DMS153 treated with DMSO at 0.1 percent for 48 hours (cell line): ENCODE measurements at regions not wholly inside any gene's neighbourhood (a gene's known extent, or its start where the extent isn't known, plus 50 kb on each side); places are given as distances from the start of the nearest gene placed in this dataset.
A peak's percentile ranks its signal among the peaks of the same experiment; 100 is the strongest.
"Not testable (repeated sequence)": the region's sequence is repeated elsewhere in the genome, so short reads cannot be mapped to it uniquely, and the experiment has no call there.

ENCODE experiments used
- DNase-seq: peaks from one replicate; lab custom pipeline; 2025; ENCODE audit not compliant: unreplicated experiment; lab: John Stamatoyannopoulos, UW

DNA sequence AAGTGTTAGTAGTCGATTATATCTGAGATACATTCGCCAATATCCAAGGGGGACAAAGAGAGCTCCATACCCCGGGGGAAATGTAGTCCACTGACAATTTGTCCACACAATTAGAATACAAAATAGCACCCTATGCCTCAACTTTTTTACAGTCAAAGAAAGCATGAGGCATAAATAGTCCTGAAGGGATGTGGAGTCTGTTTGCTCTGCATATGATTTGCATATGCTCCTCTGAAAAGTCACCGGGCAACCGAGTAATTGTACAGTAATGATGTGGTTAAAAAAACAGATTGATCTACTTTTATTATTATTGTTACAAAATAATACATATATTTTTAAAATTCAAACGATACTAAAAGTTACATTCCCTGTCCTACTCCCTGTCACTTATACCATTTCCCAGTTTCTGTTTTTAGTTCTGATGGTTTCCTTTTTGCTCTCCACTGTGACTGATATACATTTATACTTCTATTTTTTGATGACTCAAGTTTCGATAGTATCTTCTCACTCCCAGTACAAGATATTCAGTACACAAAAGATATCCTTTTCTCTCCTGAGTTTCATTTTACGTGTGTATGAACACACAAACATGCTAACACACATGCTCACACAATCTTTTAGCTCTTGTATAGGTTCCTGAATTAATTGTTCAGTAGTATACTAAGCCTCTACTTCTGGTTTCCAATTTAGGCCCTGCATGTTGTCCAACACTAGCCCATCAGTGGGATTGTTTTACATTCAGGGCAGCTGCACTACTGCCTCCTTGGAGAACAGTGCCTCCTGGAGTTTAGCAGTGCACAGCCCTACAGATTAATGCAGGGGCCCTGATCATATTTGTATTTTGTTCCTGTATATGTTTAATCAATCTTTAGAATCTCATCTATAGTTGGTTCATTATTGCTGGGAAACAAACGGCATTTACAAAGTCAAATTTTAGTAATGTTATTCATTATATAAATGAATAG is 130.9 kb downstream of the TES start:
- no peak for DNase-seq

DNA sequence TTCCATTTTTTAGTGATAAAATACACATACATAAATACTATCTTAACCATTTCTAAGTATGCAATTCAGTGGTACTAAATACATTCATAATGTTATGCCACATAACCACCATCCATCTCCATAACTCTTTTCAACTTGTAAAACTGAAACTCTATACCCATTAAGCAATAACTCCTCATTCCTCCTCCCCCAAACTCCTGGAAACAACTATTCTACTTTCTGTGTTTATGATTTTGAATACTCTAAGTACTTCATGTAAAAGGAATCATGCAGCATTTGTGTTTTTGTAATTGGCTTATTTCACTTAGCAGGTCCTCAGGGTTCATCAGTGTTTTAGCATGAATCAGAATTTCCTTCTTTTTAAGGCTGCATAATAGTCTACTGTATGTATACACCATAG is 131.8 kb downstream of the TES start:
- no peak for DNase-seq

DNA sequence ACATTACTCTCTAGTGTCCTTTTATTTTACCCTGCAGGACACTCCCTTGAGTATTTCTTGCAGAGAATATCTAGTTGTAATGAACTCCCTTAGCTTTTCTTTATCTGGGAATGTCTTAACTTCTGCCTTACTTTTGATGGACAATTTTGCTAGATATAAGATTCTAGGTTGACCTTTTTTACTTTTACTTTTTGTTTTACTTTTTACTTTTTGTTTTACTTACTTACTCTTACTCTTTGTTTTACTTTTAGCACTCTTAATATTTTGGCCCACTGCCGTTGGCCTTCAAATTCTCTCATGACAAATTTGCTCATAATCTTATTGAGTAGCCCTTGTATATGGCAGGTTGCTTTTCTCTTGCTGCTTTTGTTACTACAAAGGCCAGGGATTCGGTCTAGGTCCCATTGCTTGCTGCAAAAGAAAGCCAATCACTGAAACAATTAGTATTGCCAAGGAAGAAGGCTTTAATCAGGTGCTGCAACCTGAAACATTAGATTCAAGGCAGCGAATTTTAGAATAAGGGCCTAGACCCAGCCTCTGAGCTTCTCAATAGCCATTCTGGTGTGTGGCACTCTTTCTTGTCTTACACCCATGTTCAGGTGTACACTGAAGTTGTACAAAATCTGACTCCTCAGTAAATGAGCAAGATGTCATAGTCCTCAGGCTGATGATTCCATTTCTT is 137.0 kb downstream of the TES start:
- DNase-seq, result no peak

DNA sequence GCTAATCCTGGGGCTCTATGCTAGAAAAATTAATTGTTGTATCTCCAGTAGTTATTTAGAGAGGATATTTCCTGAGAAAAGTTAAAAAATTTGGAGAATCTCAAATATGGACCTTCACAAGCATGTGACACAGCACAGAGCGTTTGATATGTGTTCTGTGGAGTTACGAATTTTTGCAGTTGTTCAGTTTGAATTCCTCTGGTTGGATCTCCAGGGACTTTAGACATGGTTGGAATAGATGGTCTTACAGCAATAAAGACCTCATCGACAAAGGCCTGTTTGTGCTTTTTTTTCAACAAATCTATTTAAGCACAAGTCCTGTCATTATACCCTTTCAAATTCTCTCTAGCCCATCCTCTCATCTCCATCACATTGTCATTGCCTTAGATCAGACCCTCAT is 138.0 kb downstream of the TES start:
- no peak for DNase-seq

DNA sequence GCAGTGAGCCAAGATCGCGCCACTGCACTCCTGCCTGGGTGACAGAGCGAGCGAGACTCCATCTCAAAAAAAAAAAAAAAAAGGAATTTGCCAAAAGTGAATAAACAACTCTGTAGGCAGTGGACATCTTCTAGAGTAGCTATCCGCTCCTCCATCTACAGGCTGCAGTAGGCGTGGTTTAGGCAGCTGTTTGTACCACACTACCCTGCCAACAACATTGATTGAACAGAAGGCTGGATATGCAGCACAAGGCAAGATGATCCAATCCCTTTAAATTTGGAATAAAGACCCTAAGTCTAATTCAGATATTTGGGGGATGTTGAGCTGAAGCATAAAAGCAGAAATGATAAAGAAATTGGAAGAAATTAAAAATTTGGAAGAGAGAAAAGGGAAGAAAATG is 141.6 kb downstream of the TES start:
- no peak for DNase-seq

DNA sequence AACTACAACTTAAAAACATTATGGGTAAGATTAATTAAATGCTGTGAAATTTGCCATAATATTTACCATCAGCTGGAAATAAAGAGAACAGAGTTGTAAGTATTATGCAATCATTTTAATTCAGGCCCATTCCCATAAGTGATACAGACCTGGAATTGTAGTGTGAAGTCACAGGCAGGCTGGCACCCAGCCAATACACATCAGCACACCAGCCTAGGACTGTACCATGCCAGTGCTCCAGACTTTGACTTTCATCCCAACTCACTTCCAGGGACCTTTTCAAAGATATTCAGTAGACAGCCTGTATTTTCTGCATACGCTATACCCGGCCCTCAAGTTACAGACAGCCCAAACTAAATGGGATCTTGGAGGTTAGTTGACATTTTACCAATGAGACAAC is 143.3 kb downstream of the TES start:
- DNase-seq, result no peak

DNA sequence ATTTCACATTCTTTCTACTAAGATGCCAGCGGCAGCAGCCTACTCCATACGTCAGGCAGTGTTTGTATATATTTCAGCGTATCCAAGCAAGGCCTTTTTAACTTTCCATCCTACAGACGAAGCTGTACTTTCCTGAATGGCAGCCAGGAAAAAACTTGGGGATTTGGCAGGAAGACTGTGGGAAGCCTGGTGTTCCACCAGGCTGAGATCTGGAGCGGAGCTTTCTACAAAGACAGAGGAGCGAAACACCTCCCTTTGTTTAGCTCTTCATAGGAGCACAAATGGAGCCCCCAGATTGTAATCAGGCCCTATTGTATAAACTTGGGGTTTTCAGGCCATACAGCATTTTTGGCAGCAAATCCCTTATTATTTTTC is 143.8 kb downstream of the TES start:
- no peak for DNase-seq

DNA sequence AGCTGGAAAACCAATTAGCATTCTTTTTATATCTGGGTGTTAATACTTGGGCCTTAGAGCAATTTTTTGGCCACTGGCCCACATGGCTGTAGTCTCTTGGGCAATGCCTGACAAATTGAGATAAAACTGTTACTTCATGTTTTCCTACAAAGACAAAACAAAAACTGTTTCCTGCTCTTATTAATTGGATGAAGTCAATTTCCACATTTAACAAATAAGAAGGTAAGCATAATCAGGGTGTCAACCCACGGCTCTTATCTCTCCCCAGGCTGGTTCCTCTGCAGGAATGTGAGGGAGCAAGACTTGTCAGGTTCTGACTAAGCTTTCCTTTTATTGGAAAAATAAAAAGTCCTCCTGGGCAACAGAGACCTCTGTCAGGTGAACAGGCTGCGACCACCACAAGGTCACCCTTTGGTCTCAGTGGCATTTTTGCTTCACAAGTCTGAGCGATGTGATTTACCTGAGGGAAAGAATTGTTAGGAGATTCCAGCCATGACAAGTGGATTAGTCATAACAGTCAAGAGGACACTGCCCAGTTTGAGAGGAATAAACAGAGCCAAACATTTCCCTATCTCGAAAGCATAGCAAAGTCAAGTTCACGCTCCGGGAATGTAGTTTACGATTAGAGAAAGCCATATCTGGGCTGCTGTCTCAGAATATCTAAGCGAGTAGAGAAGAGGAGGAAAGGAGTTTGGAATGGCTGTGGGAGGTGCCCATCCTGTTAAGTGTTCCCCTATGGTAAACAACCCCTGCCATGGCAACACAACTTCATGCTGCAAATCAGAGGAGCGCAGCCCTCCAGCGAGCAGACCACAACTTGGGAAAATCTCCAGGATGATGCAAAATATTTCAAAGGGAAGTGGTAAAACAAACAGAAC is 144.4 kb downstream of the TES start:
- no peak for DNase-seq

DNA sequence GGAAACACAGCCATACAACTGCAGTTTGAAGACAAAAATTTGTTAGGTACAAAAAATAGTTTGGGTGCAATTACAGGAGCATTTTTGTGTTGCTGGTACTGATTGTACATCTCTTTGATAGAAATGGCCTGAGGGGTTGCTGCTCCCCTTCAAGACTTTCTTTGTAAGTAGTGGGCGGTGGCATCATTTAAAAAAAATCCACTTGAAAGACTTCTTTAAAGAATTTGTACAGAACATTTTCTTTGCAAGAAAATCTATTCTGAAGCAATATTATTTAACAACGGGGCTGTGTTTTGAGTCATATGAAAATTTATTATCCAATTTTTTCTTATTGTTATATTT is 144.1 kb upstream of the CAV2 start:
- DNase-seq, result no peak

DNA sequence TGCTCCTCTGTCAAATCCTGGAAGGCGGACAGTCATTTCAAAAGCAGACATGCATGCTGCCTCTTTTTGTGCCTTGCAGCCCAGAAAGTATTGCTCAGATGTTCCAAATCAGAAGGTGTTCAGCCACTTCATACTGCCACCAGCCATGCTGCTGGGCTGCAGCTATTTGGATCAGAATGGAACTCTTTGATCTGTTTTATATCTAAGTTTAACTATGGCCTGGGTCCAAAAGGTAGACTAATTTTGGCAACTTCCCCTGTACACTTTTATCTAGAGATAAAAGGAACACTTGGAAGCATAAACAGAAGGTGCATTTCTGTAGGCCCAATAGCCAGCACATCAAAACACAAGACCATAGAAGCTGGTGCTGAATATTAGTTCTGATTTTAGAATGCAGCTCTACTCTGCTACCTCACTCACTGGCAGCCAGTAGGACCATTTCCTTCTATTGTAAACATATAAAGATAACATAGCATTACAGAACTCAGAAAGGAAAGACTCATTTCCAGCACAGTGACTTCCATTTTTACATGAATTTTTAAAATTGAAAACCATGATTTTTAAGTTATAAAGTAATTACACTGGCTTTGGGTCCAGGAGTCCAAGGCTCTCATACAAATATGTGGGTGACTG is 143.1 kb upstream of the CAV2 start:
- no peak for DNase-seq

DNA sequence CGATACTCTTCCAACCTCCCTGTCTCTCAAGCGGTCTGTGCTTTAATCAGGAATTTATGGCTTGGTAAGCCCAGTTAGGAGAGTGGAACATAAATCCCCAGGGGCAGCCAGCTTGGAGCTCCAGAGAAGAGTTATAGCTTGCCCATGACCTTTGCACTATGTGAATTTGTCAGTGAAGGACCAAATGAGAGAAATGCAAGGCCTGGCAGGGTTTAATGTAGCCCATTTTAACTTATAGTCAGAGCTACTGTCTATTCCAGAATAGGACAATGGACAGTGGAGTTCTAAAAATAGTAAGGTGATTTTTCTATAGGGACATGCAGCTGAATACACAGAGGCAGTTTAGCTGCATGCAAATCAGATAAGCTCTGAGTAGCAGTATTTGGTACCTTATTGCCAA is 142.6 kb upstream of the CAV2 start:
- DNase-seq, result peak; percentile 13

DNA sequence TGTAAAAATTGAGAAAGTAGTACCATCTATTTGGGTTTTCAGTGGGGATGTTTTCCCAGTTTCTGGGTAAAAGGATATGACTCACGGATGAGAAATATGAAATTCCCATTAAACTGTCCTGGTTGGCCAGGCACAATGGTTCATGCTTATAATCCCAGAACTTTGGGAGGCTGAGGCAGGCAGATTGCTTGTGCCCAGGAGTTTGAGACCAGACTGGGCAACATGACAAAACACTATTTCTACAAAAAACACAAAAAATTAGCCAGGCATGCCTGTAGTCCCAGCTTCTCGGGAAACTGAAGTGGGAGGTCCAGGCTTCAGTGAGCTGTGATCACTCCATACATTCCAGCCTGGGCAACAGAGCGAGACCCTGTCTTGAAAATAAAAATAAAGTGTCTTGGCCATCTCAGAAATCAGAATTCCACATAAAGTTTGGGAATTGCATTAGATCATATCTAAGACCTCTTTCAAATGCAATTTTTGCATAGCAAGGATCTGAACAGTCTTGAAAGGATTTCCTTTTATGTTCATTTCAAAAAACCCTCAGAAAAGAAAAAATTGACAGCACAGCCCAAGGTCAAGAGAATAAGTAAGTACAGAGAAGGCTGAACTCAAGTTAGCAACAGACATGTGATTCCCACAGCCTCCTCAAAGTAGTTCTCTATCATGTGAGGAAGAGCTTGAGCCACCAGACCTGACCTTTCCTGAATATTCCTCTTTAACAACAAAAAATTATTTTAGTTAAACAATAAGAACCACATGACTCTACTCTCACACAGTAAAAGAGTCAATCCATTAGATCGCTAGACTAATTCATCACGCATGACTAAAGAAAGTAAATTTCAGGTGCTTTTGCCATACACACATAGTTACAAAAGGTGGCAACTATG is 141.5 kb upstream of the CAV2 start:
- no peak for DNase-seq

DNA sequence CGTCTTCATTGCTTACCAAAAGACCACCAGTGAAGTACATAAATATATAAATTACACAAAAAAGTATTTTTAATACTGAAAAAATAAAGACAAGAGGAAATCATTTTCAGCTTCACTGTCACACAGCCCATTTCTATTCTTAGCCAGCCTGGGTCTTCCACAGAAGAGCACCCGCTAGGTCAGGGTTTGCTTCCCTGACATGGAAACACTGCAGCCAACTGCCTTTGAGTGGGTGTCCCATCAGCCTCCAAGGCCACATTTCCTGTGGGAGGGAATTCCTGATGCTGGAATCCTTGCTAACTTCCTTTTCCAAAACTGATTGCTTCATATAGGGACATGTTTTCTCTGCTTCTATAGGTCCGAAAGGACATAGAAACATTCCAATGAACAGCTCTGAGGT is 137.8 kb upstream of the CAV2 start:
- no peak for DNase-seq

DNA sequence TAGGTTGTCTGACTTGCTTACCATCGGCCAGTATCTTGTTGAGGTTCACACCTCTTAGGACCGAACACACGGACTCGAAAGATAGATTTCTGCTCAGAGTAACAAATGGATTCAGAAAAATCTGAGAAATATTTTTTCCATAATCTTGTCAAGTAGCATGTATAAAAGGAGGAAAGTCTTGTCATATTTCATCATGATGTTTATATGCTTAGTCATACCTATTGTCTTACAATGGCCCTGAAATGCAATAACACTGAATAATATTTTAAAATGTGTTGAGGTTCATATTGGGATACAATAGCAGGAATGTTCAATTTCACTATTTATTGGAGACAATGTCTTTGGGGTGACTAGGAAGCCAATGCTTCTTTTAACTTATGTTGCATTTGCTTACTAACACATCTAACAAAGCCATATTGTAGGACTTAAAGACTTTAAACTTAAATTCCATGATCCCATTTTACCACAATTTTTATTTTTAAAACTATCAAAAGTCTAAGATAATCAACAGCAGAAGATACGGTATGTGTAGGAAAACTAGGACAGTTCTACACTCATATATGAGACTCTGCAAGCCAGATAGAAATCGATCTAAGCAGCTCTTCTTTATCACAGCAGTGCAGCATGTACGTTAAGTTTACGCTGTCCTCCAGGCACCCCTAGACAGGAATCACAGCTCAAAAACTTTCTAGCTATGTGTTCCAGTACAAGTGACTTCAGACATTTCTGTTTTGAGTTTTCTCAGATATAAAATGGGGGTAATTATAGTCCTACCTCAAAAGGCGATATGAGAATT is 135.7 kb upstream of the CAV2 start:
- DNase-seq, result no peak

DNA sequence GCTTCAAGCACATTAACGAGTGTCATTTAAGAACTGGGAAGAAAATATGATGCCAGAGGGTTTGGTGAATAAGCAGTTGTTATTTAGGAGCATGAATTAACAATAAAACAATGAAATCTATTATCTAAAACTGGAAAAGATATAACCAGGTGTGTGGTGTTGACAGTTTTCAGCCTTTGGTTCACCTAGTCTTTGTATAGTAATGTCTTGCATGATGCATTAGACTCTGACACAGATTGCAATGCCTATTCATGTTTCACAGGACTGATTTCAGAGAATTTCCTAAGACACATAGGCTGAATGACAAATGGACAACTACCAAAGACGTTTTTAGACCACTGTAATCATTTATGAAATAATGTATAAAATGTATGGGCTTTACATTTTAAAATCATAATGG is 135.1 kb upstream of the CAV2 start:
- no peak for DNase-seq

DNA sequence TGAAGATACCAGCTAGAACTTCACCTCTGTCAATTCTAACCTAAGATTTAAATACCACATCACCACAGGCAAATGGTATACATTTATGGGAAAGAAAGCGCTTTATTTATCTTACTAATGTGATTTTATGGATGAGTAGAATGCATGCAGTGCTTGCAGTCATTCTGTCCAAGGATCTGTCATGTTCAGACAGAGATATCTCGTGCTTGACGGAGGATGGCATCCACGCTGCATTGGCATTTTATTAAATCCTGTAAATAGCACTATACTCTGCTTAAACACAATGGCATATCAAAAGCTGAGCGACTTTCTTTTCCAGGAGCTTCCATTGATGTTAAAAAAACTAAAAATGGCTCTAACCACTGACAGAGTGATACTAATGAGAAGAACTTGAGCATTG is 133.7 kb upstream of the CAV2 start:
- DNase-seq, result no peak

DNA sequence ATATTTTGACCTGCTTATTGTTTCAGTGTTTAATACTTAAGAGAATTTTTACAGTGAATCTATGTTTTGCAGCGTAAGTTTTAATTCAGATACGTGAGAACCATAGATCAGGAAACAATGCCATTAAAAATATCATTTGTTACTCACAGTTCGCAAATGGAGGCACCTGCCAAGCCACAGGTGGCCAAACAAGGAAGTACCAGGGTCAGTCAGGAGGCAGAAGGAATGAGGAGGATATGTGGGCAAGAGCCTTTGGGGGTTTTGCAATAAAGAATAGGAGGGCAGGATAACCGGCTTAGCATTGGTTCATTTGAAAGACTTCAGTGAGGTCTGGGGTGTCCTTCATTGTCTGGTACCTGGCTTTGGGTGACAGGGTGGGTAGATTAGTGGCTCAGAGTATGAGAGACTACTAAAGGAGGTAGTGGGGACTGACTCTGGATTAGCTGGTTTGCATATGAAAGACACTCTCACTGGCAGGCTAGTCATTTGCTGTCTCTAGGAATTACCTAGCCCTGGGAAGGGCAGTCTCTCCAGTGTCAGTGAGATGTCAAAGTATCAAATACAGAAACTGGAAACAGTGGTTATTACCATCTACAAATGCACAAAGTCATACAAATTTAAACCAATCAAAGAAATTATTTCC is 132.2 kb upstream of the CAV2 start:
- no peak for DNase-seq

DNA sequence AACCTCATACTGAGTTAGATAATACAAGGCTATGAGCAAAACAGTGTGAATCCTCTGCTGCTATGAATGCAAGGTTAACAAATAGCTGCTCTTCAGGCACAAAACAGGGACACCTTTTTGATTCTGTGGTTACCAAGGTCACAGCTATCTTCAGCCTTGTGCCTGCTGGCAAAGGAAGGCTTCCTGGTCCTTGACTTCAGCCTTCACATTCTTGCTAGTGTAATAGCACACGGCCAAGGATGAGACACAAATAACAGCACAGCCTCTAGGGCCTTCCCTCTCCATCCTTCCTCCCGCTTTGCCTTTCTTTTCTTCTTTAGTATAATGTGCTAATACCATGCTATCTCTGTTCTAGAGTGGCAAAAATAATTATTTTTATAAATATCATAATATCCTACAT is 130.6 kb upstream of the CAV2 start:
- DNase-seq, result no peak

DNA sequence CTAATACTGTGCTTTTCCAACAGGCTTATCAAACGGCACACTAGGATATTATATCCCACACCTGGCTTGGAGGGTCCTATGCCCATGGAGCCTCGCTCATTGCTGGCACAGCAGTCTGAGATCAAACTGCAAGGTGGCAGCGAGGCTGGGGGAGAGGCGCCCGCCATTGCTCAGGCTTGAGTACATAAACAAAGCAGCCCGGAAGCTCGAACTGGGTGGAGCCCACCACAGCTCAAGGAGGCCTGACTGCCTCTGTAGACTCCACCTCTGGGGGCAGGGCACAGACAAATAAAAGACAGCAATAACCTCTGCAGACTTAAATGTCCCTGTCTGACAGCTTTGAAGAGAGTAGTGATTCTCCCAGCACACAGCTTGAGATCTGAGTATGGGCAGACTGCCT is 128.0 kb upstream of the CAV2 start:
- not testable (repeated sequence) for DNase-seq
